ENCODE measurements at regions not wholly inside any gene's neighbourhood (a gene's known extent, or its start where the extent isn't known, plus 50 kb on each side); places are given as distances from the start of the nearest gene placed in this dataset.

- Histone ChIP-seq H3K79me2 (ENCODE audit: control insufficient read depth, insufficient read depth, low read length) (no peaks in the 10 kb centered on the region), H2AFZ (ENCODE audit: low read length) (no peak overlapping the region), H3K27ac (ENCODE audit: insufficient read depth, low read length) (no peak overlapping the region), H3K4me2 (ENCODE audit: extremely low read depth, insufficient read depth, low read length) (no peak overlapping the region), H3K4me1 (ENCODE audit: control insufficient read depth, extremely low read depth, insufficient read depth, low read length) (peaks cover 5% of the 10 kb centered on the region), H3K9me3 (ENCODE audit: control insufficient read depth, insufficient read depth, low read depth, low read length) (no peaks in the 10 kb centered on the region), H3K27me3 (ENCODE audit: control insufficient read depth, insufficient read depth, low read length) (no peaks in the 10 kb centered on the region), H3K36me3 (ENCODE audit: control insufficient read depth, insufficient read depth, low read length) (no peaks in the 10 kb centered on the region), H3K4me3 (replicated peaks in 1 of 4; ENCODE audit: control extremely low read depth in 1 of 4, insufficient read depth in 1 of 4, low read depth in 3 of 4, low read length in 4 of 4) (no peak overlapping the region), H3K9ac (ENCODE audit: insufficient read depth, low read length) (no peak overlapping the region), H4K20me1 (ENCODE audit: control insufficient read depth, extremely low read depth, insufficient read depth, low read length) (no peaks in the 10 kb centered on the region)
- no peak for TF ChIP-seq EZH2 (IDR thresholded peaks at IDR 0.05; ENCODE audit: low read length, missing control alignments)
- TF ChIP-seq CTCF (conservative IDR thresholded peaks at IDR 0.05 in 1 of 2, IDR thresholded peaks at IDR 0.05 in 1 of 2; ENCODE audit: low read depth in 1 of 2, low read length in 2 of 2), result no peak
- peak in 1 of 2 donors; percentile 17 for DNase-seq (ENCODE audit: low read depth in 2 of 2)
Observed at GRCh38 chr5:171575386-171575785, 155.9 kb downstream of the FGF18 start.

GRCh38 chr5:171575808-171576207 lies 156.4 kb downstream of the FGF18 start:
- H3K4me3 ChIP-seq (replicated peaks in 1 of 4; ENCODE audit: control extremely low read depth in 1 of 4, insufficient read depth in 1 of 4, low read depth in 3 of 4, low read length in 4 of 4), result no peak overlapping the region
- no peak overlapping the region for H3K27ac ChIP-seq (ENCODE audit: insufficient read depth, low read length)
- no peak overlapping the region for H3K9ac ChIP-seq (ENCODE audit: insufficient read depth, low read length)
- DNase-seq (ENCODE audit: low read depth in 2 of 2), result no peak
- H3K36me3 ChIP-seq (ENCODE audit: control insufficient read depth, insufficient read depth, low read length), result no peaks in the 10 kb centered on the region
- no peaks in the 10 kb centered on the region for H3K9me3 ChIP-seq (ENCODE audit: control insufficient read depth, insufficient read depth, low read depth, low read length)
- no peaks in the 10 kb centered on the region for H3K27me3 ChIP-seq (ENCODE audit: control insufficient read depth, insufficient read depth, low read length)
- no peaks in the 10 kb centered on the region for H3K79me2 ChIP-seq (ENCODE audit: control insufficient read depth, insufficient read depth, low read length)
- H4K20me1 ChIP-seq (ENCODE audit: control insufficient read depth, extremely low read depth, insufficient read depth, low read length), result no peaks in the 10 kb centered on the region
- no peak overlapping the region for H2AFZ ChIP-seq (ENCODE audit: low read length)
- H3K4me1 ChIP-seq (ENCODE audit: control insufficient read depth, extremely low read depth, insufficient read depth, low read length), result peaks cover 5% of the 10 kb centered on the region
- H3K4me2 ChIP-seq (ENCODE audit: extremely low read depth, insufficient read depth, low read length), result no peak overlapping the region
- no peak for TF ChIP-seq CTCF (conservative IDR thresholded peaks at IDR 0.05 in 1 of 2, IDR thresholded peaks at IDR 0.05 in 1 of 2; ENCODE audit: low read depth in 1 of 2, low read length in 2 of 2)
- TF ChIP-seq EZH2 (IDR thresholded peaks at IDR 0.05; ENCODE audit: low read length, missing control alignments), result no peak

GRCh38 chr5:171577042-171577758 lies 157.8 kb downstream of the FGF18 start:
- H3K27ac ChIP-seq (ENCODE audit: insufficient read depth, low read length), result no peak overlapping the region
- peaks cover 5% of the 10 kb centered on the region for H3K4me1 ChIP-seq (ENCODE audit: control insufficient read depth, extremely low read depth, insufficient read depth, low read length)
- H3K9ac ChIP-seq (ENCODE audit: insufficient read depth, low read length), result no peak overlapping the region
- no peaks in the 10 kb centered on the region for H3K36me3 ChIP-seq (ENCODE audit: control insufficient read depth, insufficient read depth, low read length)
- no peaks in the 10 kb centered on the region for H3K9me3 ChIP-seq (ENCODE audit: control insufficient read depth, insufficient read depth, low read depth, low read length)
- no peaks in the 10 kb centered on the region for H3K27me3 ChIP-seq (ENCODE audit: control insufficient read depth, insufficient read depth, low read length)
- no peak for TF ChIP-seq EZH2 (IDR thresholded peaks at IDR 0.05; ENCODE audit: low read length, missing control alignments)
- no peak for TF ChIP-seq CTCF (conservative IDR thresholded peaks at IDR 0.05 in 1 of 2, IDR thresholded peaks at IDR 0.05 in 1 of 2; ENCODE audit: low read depth in 1 of 2, low read length in 2 of 2)
- H3K79me2 ChIP-seq (ENCODE audit: control insufficient read depth, insufficient read depth, low read length), result no peaks in the 10 kb centered on the region
- DNase-seq (ENCODE audit: low read depth in 2 of 2), result no peak
- no peak overlapping the region for H3K4me3 ChIP-seq (replicated peaks in 1 of 4; ENCODE audit: control extremely low read depth in 1 of 4, insufficient read depth in 1 of 4, low read depth in 3 of 4, low read length in 4 of 4)
- no peak overlapping the region for H3K4me2 ChIP-seq (ENCODE audit: extremely low read depth, insufficient read depth, low read length)
- no peak overlapping the region for H2AFZ ChIP-seq (ENCODE audit: low read length)
- H4K20me1 ChIP-seq (ENCODE audit: control insufficient read depth, extremely low read depth, insufficient read depth, low read length), result no peaks in the 10 kb centered on the region

All from fibroblast of lung (primary cell).